ENCODE measurements at regions not wholly inside any gene's neighbourhood (a gene's known extent, or its start where the extent isn't known, plus 50 kb on each side); places are given as distances from the start of the nearest gene placed in this dataset.

DNA sequence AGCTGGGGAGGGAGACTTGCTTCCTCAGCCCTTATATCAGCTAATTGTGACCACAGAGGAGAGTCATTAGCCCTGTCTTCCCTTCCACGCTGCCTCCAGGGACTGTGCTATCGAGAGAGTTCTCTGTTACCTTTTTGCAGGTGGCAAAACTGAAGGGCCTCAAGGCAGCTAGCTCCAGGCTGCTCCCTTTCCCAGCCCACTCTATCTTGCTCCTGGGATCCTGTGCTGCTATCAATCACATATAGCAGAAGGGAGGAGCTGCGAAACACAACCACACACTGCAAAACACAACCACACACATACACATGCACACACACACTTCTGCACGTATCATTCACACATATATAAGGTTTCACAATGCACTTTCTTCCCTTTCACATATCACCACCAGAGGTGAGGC, 205.3 kb upstream of the MTNR1B start:
- TF ChIP-seq EZH2 (IDR thresholded peaks at IDR 0.05) (no peak), POLR2AphosphoS5 (IDR thresholded peaks at IDR 0.05; ENCODE audit: borderline replicate concordance, low read depth, low read length) (no peak), FOXP2 (optimal IDR thresholded peaks at IDR 0.05; ENCODE audit: control extremely low read depth, extremely low read length, insufficient read depth) (no peak)

Measured in SK-N-MC (cell line).